T-helper 2 cell (primary cell): ENCODE measurements at regions not wholly inside any gene's neighbourhood (a gene's known extent, or its start where the extent isn't known, plus 50 kb on each side); places are given as distances from the start of the nearest gene placed in this dataset.
"Not testable (repeated sequence)": the region's sequence is repeated elsewhere in the genome, so short reads cannot be mapped to it uniquely, and the experiment has no call there.

Experiments
- DNase-seq, 5 experiments: peaks; one replicate each; pipeline versions ENCODE4 v3.0.0 to v3.0.0-alpha.2; 2012 to 2022

DNA sequence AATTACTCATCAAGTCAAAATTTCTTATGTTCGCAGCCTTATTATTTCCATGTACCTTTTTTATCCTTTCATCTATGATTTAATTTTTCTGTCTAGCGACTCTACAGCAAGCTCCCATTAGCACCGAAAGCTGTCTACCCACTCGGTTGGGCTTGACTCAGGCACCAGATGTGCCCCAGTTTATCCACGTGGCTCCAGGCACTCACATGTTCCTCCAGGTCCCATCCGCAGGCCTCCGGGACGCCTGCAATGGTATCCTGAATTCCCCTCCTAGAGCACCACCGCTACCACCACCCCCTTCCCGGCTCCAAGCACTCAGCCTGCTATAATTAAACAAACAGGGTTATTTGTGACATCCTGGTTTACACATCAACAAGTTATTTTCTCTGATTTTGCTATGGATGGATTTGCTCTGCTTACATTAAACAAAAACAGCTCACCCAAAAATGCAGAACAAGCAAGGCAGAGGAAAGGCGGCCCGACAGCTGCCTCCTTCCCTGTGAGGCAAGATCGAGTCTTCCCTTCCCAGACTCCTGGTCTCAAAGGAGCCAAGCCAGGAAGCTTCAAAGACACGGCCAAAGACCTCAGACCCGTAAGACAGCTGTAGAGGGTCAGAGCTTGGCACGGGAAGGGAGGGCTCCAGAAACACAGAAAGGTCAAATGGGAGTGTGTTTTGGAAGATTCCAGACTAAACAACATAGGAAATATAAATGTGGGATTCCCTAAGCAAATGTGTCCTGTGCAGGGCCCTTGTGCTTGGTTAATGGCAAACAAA lies 253.8 kb downstream of the TTC8 start:
- DNase-seq: no peak

DNA sequence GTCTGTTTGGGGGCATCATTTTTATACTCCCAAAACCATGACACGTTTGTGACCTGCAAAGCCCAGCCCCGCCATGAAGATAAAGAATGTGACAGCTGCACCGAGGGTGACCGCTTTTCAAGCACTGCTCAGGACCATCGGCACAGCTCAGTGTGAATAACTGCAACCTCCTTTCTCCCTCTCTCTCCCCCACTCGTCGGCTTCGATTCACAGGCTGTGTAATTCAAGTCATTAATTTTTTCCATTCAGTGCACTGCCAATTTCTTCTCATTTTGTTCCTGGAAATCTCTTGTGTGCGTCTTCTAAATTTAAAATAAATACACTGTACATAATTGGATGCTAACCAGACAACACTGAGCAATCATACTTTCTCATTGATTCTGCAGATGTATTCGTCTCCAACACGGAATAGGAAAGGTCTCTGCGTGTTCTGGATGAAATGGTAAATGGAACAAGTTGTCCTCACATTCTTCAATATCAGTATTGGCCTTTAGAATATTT lies 260.8 kb downstream of the TTC8 start:
- no peak for DNase-seq

DNA sequence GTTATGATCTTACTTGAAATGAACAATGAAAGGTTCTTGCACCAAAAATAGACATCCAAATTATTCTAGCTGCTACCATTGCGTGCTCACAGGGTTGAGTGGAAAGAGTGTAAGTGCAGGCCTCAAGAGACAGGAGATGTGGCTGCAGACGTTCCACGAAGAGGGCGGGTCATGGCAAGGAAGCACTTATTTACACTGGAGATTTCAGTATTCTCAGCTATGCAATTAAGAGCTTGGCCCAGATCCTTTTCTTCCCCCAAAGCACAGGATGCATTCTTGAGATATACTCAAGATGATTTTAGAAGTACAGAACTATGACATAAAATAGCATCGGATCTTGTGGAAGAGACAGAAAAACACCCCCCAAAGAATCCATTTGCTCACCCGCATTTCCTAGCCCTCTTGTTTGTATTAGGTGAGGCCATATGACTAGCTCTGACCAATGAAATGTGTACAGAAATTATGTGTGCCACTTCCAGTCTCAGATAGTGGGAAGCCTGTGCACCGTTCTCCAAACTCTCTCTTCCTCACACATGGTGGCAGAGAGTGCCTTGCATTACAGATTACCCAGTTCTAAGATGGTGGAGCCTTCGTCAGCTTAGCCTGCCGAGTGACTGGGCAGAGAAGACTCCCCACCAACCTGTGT lies 261.4 kb downstream of the TTC8 start:
- DNase-seq: no peak

DNA sequence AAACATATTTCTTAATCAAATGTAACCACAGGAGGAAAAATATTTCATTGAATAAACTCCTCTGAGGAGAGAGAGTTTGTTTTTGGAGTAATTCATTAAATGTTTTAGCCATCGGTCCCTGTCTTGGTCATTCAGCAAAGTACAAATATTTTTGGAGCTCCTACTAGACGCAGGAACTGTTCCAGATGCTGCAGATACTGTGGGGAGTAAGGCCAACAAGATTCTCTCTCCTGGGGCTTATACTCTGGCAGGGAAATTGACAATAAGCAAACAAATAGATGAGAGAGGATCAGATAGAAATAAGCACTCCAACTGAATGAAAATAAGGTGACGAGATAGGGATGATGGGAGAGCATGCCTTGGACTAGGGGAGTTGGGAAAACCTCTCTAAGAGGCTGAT lies 264.1 kb downstream of the TTC8 start:
- no peak for DNase-seq

DNA sequence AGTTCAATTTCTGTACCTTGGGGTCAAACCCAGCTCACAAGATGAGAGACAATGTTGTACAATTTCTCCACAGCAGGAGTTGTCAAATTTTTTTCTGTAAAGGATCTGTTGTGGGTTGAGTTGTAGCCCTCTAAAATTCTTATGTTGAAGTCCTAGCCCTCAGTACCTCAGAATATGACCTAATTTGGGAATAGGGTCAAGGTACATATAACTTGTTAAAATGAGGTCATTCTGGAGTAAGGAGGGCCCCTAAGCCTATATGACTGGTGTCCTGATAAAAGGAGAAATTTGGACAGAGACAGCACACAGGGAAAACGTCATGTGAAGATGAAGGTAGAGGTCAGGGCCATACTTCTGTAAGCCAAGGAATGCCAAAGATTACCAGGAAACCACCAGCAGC lies 264.9 kb downstream of the TTC8 start:
- DNase-seq: no peak

DNA sequence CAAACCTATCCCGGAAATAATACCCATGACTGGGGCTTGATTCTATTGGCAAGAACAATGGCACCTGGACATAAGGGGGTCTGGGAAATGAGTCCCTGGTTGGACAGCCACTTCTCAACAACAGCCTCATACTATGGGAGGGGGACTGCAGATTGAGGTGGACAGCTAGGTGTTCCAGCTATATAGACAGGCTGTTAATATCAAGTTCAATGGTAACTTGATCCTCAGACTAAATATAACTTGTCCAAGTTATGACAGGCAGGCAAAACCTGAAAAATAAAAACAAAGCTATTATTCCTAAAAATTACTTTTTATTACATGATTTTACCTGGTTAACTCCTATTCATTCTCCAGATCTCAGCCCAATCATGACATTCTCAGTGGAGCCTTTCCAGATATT lies 267.3 kb downstream of the TTC8 start:
- no peak for DNase-seq

DNA sequence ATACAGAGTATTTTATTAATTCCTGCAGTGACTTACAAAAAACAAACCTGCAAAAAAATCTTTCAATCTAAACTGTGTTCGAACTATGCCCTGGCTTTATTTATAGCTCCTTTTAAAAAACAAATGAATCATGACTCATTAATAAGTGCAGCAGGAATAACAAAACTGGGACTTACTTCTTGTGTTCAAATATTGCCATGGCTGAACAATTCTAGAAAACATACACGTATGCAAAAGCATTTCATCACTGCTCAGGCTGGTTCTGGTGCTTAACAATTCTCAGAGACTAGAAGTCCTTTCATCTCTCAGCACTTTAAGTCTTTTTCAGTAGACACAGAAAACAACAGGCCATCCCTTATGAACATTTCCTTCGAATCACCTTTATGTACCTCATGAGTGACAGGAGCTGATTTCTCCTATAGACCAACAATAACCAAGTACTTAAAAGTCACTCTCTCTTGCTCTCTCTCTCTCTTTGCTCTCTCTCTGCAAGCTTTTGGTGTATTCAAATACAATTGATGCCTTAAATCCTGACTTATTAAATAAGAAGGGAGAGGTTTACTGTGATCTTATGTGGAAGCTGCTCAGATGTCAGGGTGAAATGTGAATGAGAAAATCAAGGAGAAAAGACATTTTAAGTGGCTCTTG lies 268.8 kb downstream of the TTC8 start:
- DNase-seq: no peak

DNA sequence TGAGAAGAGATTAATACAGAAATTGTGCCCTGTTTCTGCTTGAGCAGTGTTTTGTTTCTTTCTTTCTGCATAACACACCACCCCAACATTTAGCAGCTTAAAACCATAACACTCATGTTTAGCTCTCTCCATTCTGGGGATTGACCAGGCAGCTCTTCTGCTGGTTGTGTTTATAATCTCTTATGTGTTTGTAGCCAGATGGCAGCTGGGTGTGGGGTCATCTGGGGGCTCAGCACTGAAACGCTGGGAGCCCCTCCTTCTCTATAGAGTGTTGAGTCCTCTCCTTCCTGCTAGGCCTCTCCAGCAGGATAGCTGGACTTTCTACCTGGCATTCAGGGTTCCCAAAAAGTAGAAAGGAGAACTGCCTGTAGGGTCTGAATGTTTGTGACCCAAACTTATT lies 270.6 kb downstream of the TTC8 start:
- no peak for DNase-seq

DNA sequence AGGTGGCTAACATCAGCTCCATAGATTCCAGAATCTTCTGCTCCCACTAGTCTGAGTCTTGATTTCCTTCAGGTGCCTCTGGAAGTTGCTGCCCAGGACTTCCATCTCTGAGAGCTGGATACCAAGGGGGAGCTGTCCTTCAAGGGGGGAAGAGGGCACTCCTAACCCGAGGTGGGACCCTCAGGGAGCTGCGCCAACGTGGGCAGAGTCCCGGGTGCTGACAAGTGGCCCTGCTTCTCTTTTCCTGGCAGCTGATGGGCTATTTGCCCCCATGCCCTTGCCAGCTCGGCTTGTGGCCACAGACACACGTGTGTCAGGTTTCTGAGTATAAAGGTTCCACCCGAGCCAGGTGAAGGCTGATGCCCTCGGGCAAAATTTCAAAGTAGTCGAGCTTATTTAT lies 272.5 kb downstream of the TTC8 start:
- DNase-seq: no peak

DNA sequence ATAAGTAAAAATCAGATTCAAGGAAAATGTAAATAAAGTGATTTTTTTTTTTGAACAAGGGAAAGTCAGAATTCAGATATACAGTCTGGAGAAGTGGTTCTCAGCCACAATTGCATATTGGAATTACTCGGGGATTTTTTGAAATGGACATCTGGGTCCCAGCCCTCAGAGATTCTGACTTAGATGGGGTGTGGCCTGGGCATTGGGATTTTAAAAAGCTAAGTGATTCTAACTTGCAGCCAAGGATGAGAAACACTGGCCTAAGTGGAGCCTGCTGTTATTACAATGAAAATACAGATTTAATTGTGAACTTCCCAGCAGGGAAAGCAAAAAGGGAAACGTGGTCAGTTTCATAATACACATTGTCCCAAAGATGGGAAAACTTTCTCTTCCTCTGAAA lies 273.8 kb downstream of the TTC8 start:
- DNase-seq: no peak

DNA sequence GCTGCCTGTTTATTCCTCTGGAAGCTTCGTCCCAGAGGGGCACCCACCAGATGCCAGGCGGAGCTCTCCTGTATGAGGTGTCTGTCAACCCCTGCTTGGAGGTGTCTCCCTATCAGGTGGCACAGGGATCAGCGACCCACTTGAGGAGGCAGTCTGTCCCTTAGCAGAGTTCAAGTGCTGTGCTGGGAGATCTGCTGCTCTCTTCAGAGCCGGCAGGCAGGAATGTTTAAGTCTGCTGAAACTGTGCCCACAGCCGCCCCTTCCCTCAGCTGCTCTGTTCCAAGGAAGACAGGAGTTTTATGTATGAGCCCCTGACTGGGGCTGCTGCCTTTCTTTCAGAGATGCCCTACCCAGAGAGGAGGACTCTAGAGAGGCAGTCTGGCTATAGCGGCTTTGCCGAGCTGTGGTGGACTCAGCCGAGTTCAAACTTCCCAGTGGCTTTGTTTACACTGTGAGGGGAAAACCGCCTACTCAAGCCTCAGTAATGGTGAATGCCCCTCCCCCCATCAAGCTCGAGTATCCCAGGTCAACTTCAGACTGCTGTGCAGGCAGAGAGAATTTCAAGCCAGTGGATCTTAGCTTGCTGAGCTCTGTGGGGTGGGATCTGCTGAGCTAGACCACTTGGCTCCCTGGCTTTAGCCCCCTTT lies 279.8 kb downstream of the TTC8 start:
- not testable (repeated sequence) for DNase-seq

DNA sequence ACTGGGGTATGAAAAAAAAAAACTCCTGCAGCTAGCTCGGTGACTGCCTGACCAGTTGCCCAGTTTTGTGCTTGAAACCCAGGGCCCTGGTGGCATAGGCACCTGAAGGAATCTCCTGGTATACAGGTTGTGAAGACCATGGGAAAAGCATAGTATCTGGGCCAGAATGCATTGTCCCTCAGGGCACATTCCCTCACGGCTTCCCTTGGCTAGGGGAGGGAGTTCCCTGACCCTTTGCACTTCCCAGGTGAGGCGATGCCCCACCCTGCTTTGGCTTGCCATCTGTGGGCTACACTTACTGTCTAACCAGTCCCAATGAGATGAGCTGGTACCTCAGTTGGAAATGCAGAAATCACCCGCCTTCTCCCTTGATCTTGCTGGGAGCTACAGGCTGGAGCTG lies 280.4 kb downstream of the TTC8 start:
- not testable (repeated sequence) for DNase-seq
